Glutamatergic neuron (in vitro differentiated cells): ENCODE measurements at regions not wholly inside any gene's neighbourhood (a gene's known extent, or its start where the extent isn't known, plus 50 kb on each side); places are given as distances from the start of the nearest gene placed in this dataset.
"Not testable (repeated sequence)": the region's sequence is repeated elsewhere in the genome, so short reads cannot be mapped to it uniquely, and the experiment has no call there.

Experiments used
- DNase-seq: peaks from one replicate; pipeline ENCODE4 v3.0.0; 2022
- H3K27ac Mint-ChIP-seq: one replicate; pipeline ENCODE4 v1.8.0; 2020; ENCODE audit warnings: mild to moderate bottlenecking, mixed read lengths, inconsistent platforms; ENCODE audit not compliant: unreplicated experiment
- H3K27me3 Mint-ChIP-seq: one replicate; pipeline ENCODE4 v1.8.0; 2020; ENCODE audit warnings: mild to moderate bottlenecking, moderate library complexity, mixed read lengths, inconsistent platforms; ENCODE audit not compliant: unreplicated experiment
- H3K36me3 Mint-ChIP-seq: one replicate; pipeline ENCODE4 v1.8.0; 2020; ENCODE audit warnings: mild to moderate bottlenecking, mixed read lengths, inconsistent platforms; ENCODE audit not compliant: unreplicated experiment
- H3K4me1 Mint-ChIP-seq: one replicate; pipeline ENCODE4 v1.8.0; 2020; ENCODE audit warnings: mild to moderate bottlenecking, low read depth, mixed read lengths, inconsistent platforms; ENCODE audit not compliant: unreplicated experiment
- H3K4me3 Mint-ChIP-seq: one replicate; pipeline ENCODE4 v1.8.0; 2020; ENCODE audit warnings: mild to moderate bottlenecking, mixed read lengths, inconsistent platforms; ENCODE audit not compliant: unreplicated experiment
- H3K9me3 Mint-ChIP-seq: one replicate; pipeline ENCODE4 v1.8.0; 2020; ENCODE audit warnings: mild to moderate bottlenecking, moderate library complexity, mixed read lengths, inconsistent platforms; ENCODE audit not compliant: unreplicated experiment
- CTCF ChIP-seq: fragments of 200-600 bp; sonication (generic); IDR thresholded peaks from one replicate; pipeline ENCODE4 v1.5.0; 2021; ENCODE audit not compliant: partially characterized antibody, unreplicated experiment

- no peak for TF ChIP-seq CTCF
- peaks cover 2% of the 10 kb centered on the region for H3K9me3 Mint-ChIP-seq
- H3K36me3 Mint-ChIP-seq, result peaks cover 5% of the 10 kb centered on the region
- no peak for DNase-seq
- H3K27me3 Mint-ChIP-seq, result peaks cover 3% of the 10 kb centered on the region
- no peak overlapping the region for H3K27ac Mint-ChIP-seq
- no peak overlapping the region for H3K4me3 Mint-ChIP-seq
- H3K4me1 Mint-ChIP-seq, result peaks cover 1% of the 10 kb centered on the region
These were observed 120.9 kb downstream of the ZMAT3 start for GRCh38 chr3:178950676-178951075.

- no peak for DNase-seq
- peaks cover 1% of the 10 kb centered on the region for H3K4me1 Mint-ChIP-seq
- H3K27ac Mint-ChIP-seq, result no peak overlapping the region
- H3K27me3 Mint-ChIP-seq, result peaks cover 3% of the 10 kb centered on the region
- peaks cover 5% of the 10 kb centered on the region for H3K36me3 Mint-ChIP-seq
- no peak overlapping the region for H3K4me3 Mint-ChIP-seq
- peaks cover 2% of the 10 kb centered on the region for H3K9me3 Mint-ChIP-seq
- TF ChIP-seq CTCF, result no peak
These were observed 121.7 kb downstream of the ZMAT3 start for GRCh38 chr3:178949896-178950295.

GRCh38 chr3:178948546-178948945 lies 123.1 kb downstream of the ZMAT3 start:
- peaks cover 3% of the 10 kb centered on the region for H3K9me3 Mint-ChIP-seq
- no peak for DNase-seq
- peaks cover 3% of the 10 kb centered on the region for H3K27me3 Mint-ChIP-seq
- TF ChIP-seq CTCF, result no peak
- H3K36me3 Mint-ChIP-seq, result peaks cover 5% of the 10 kb centered on the region
- no peak overlapping the region for H3K4me3 Mint-ChIP-seq
- H3K27ac Mint-ChIP-seq, result no peak overlapping the region
- H3K4me1 Mint-ChIP-seq, result peaks cover 1% of the 10 kb centered on the region

GRCh38 chr3:178947738-178948137 lies 123.9 kb downstream of the ZMAT3 start:
- Mint-ChIP-seq H3K9me3 (peaks cover 2% of the 10 kb centered on the region), H3K4me3 (no peak overlapping the region), H3K27ac (no peak overlapping the region), H3K27me3 (peaks cover under 1% of the 10 kb centered on the region), H3K36me3 (peaks cover 5% of the 10 kb centered on the region), H3K4me1 (no peaks in the 10 kb centered on the region)
- DNase-seq, result no peak
- no peak for TF ChIP-seq CTCF

GRCh38 chr3:178942261-178942660 lies 129.3 kb downstream of the ZMAT3 start:
- not testable (repeated sequence) for H3K4me3 Mint-ChIP-seq, H3K27me3 Mint-ChIP-seq, H3K9me3 Mint-ChIP-seq, H3K36me3 Mint-ChIP-seq, DNase-seq, H3K4me1 Mint-ChIP-seq, H3K27ac Mint-ChIP-seq

- Mint-ChIP-seq H3K4me3 (no peak overlapping the region), H3K4me1 (no peaks in the 10 kb centered on the region), H3K27ac (no peak overlapping the region), H3K9me3 (peaks cover 10% of the 10 kb centered on the region), H3K27me3 (peaks cover 2% of the 10 kb centered on the region), H3K36me3 (peaks cover 30% of the 10 kb centered on the region)
- TF ChIP-seq CTCF, result no peak
- no peak for DNase-seq
These were observed 141.5 kb downstream of the ZMAT3 start for GRCh38 chr3:178930116-178930515.
